ENCODE measurements at regions not wholly inside any gene's neighbourhood (a gene's known extent, or its start where the extent isn't known, plus 50 kb on each side); places are given as distances from the start of the nearest gene placed in this dataset.

GRCh38 chr12:76707772-76708171 lies 56.1 kb upstream of the ZDHHC17 start:
- ATAC-seq: no peak
- CTCF ChIA-PET: no interaction called here
- BruUV-seq (replicated peaks): no TSS peak

More at GRCh38 chr12:76707772-76708171, 56.1 kb upstream of the ZDHHC17 start:
- Histone ChIP-seq H3K9ac (ENCODE audit: low read length) (no peak overlapping the region), H4K20me1 (ENCODE audit: insufficient read depth) (no peaks in the 10 kb centered on the region), H3K9me3 (ENCODE audit: control insufficient read depth in 1 of 2, insufficient read depth in 1 of 2, low read depth in 1 of 2, low read length in 2 of 2) (no peaks in the 10 kb centered on the region), H3K27me3 (ENCODE audit: insufficient read depth, low read length) (no peaks in the 10 kb centered on the region), H3K9me2 (ENCODE audit: insufficient read depth) (no peaks in the 10 kb centered on the region), H3K27ac (ENCODE audit: low read depth, low read length) (no peak overlapping the region), H3K4me1 (ENCODE audit: control insufficient read depth in 1 of 2, insufficient read depth in 2 of 2, low read length in 2 of 2) (no peaks in the 10 kb centered on the region), H3K79me2 (ENCODE audit: insufficient read depth, low read length) (no peaks in the 10 kb centered on the region), H3K4me3 (replicated peaks in 1 of 2; ENCODE audit: low read depth in 1 of 2, low read length in 2 of 2) (no peak overlapping the region), H3K4me2 (ENCODE audit: low read length) (no peak overlapping the region), H2AFZ (ENCODE audit: low read depth, low read length, poor library complexity, severe bottlenecking) (no peak overlapping the region), H3K36me3 (ENCODE audit: control insufficient read depth in 1 of 2, insufficient read depth in 2 of 2, low read length in 2 of 2) (no peaks in the 10 kb centered on the region)
- TF ChIP-seq ZFX (IDR thresholded peaks at IDR 0.05) (no peak), EZH2phosphoT487 (IDR thresholded peaks at IDR 0.05; ENCODE audit: borderline replicate concordance) (no peak), SP1 (IDR thresholded peaks at IDR 0.05; ENCODE audit: low read depth) (no peak), CTCF (IDR thresholded peaks at IDR 0.05 in 2 of 3, conservative IDR thresholded peaks at IDR 0.05 in 1 of 3; ENCODE audit: borderline replicate concordance in 1 of 3, insufficient read depth in 1 of 3, low read depth in 2 of 3, low read length in 2 of 3) (no peak), ATF3 (IDR thresholded peaks at IDR 0.05) (no peak), CEBPB (IDR thresholded peaks at IDR 0.05; ENCODE audit: low read depth) (no peak), CBX3 (IDR thresholded peaks at IDR 0.05; ENCODE audit: low read depth) (no peak), ELF1 (IDR thresholded peaks at IDR 0.05; ENCODE audit: borderline replicate concordance, low read depth) (no peak), ZBTB33 (IDR thresholded peaks at IDR 0.05; ENCODE audit: extremely low read depth, insufficient replicate concordance, low read length) (no peak), MAX (IDR thresholded peaks at IDR 0.05) (no peak), YY1 (IDR thresholded peaks at IDR 0.05; ENCODE audit: extremely low read depth, insufficient replicate concordance, low read depth, low read length) (no peak), ZNF274 (IDR thresholded peaks at IDR 0.05; ENCODE audit: low read depth, low read length) (no peak)
- no peak for DNase-seq (ENCODE audit: low read depth, low spot score)
- RAD21 ChIA-PET (ENCODE audit: low non-redundant PET in 1 of 2, low total read pairs in 2 of 2, uncharacterized antibody in 2 of 2, unreplicated experiment in 2 of 2): no interaction called here
- intact Hi-C loops (cut with micrococcal nuclease): no loop called here
- POLR2A ChIA-PET: no interaction called here

Measured in HCT116 (cell line).